ENCODE measurements at regions not wholly inside any gene's neighbourhood (a gene's known extent, or its start where the extent isn't known, plus 50 kb on each side); places are given as distances from the start of the nearest gene placed in this dataset.

DNA sequence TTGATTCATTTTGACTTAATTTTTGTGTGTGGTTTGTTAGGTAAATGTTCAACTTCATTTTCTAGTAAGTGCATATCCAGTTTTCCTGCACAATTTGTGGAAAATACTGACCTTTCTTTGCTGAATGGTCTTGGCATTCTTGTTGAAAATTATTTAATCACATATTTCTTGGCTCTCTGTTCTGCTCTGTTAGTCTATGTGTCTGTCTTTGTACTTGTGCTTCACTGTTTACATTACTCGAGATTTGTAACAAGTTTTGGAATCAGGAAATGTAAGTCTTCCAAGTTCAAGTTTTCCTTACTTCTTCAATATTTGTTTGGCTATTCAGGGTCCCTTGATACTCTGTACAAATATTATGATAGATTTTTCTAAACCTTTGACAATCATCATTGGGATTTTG, 838.2 kb upstream of the POM121L12 start:
- TF ChIP-seq CTCF (IDR thresholded peaks at IDR 0.05) (no peak), POLR2AphosphoS5 (IDR thresholded peaks at IDR 0.05) (peak; percentile 38)
- Histone ChIP-seq H3K27ac (no peak overlapping the region), H3K4me1 (replicated peaks) (no peaks in the 10 kb centered on the region), H3K36me3 (no peaks in the 10 kb centered on the region), H3K9me3 (no peaks in the 10 kb centered on the region), H3K27me3 (replicated peaks; ENCODE audit: insufficient read depth) (no peaks in the 10 kb centered on the region), H3K4me3 (no peak overlapping the region)
- intact Hi-C loops (cut with DNase I) = no loop called here
- WGBS = 4% methylated on average over 1 of the region's 1 CpG
- DNase-seq (ENCODE audit: low spot score) = no peak

DNA sequence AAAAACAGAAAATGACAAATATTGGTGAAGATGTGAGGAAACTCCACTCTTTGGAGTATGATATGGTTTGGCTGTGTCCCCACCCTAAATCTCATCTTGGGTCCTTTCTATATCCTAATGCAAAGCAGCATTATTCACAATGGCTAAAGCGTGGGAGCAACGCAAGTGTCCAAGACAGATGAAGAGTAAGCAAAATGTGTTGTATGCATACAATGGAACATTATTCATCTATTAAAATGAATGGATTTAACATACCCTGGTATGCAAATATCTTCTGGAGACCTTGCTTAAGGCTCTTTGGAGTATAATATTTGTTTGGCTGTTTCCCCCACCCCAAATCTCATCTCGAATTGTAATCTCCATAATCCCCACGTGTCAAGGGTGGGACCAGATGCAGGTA, 839.8 kb upstream of the POM121L12 start:
- intact Hi-C loops (cut with DNase I) = no loop called here
- H3K27me3 ChIP-seq (replicated peaks; ENCODE audit: insufficient read depth) = no peaks in the 10 kb centered on the region
- no peak for TF ChIP-seq POLR2AphosphoS5 (IDR thresholded peaks at IDR 0.05)
- TF ChIP-seq POLR2A (IDR thresholded peaks at IDR 0.05) = no peak
- TF ChIP-seq CTCF (IDR thresholded peaks at IDR 0.05) = no peak
- H3K4me1 ChIP-seq (replicated peaks) = no peaks in the 10 kb centered on the region
- DNase-seq (ENCODE audit: low spot score) = no peak
- no peaks in the 10 kb centered on the region for H3K36me3 ChIP-seq
- WGBS = 79% methylated on average over 4 of the region's 4 CpGs
- no peaks in the 10 kb centered on the region for H3K9me3 ChIP-seq
- no peak overlapping the region for H3K27ac ChIP-seq
- no peak overlapping the region for H3K4me3 ChIP-seq

- no peaks in the 10 kb centered on the region for H3K27me3 ChIP-seq (replicated peaks; ENCODE audit: insufficient read depth)
- no peak for DNase-seq (ENCODE audit: low spot score)
- no peaks in the 10 kb centered on the region for H3K36me3 ChIP-seq
- H3K4me3 ChIP-seq = no peak overlapping the region
- intact Hi-C loops (cut with DNase I) = no loop called here
- no peaks in the 10 kb centered on the region for H3K4me1 ChIP-seq (replicated peaks)
- 68% methylated on average over 2 of the region's 2 CpGs for WGBS
- TF ChIP-seq CTCF (IDR thresholded peaks at IDR 0.05) (no peak), POLR2AphosphoS5 (IDR thresholded peaks at IDR 0.05) (no peak), POLR2A (IDR thresholded peaks at IDR 0.05) (no peak)
- no peaks in the 10 kb centered on the region for H3K9me3 ChIP-seq
- no peak overlapping the region for H3K27ac ChIP-seq
Observed at GRCh38 chr7:52189153-52189778, 846.2 kb upstream of the POM121L12 start.

- H3K36me3 ChIP-seq = no peaks in the 10 kb centered on the region
- 77% methylated on average over 8 of the region's 8 CpGs for WGBS
- intact Hi-C loops (cut with DNase I) = no loop called here
- no peak for DNase-seq (ENCODE audit: low spot score)
- no peak overlapping the region for H3K27ac ChIP-seq
- H3K4me1 ChIP-seq (replicated peaks) = no peaks in the 10 kb centered on the region
- TF ChIP-seq POLR2A (IDR thresholded peaks at IDR 0.05) (no peak), CTCF (IDR thresholded peaks at IDR 0.05) (no peak), POLR2AphosphoS5 (IDR thresholded peaks at IDR 0.05) (no peak)
- H3K9me3 ChIP-seq = no peaks in the 10 kb centered on the region
- no peaks in the 10 kb centered on the region for H3K27me3 ChIP-seq (replicated peaks; ENCODE audit: insufficient read depth)
- no peak overlapping the region for H3K4me3 ChIP-seq
Observed at GRCh38 chr7:52184006-52184703, 851.3 kb upstream of the POM121L12 start.

- Histone ChIP-seq H3K4me3 (no peak overlapping the region), H3K4me1 (replicated peaks) (no peaks in the 10 kb centered on the region), H3K27ac (no peak overlapping the region), H3K36me3 (no peaks in the 10 kb centered on the region), H3K9me3 (no peaks in the 10 kb centered on the region), H3K27me3 (replicated peaks; ENCODE audit: insufficient read depth) (no peaks in the 10 kb centered on the region)
- 88% methylated on average over 8 of the region's 8 CpGs for WGBS
- TF ChIP-seq POLR2AphosphoS5 (IDR thresholded peaks at IDR 0.05) (no peak), CTCF (IDR thresholded peaks at IDR 0.05) (no peak), POLR2A (IDR thresholded peaks at IDR 0.05) (no peak)
- intact Hi-C loops (cut with DNase I) = loop anchor here (10.0 kb wide), 1 partner anchor 1495 kb away; no protein-coding TSS in a partner anchor
- DNase-seq (ENCODE audit: low spot score) = no peak
Observed at GRCh38 chr7:52179934-52180333, 855.5 kb upstream of the POM121L12 start.
